ENCODE measurements at regions not wholly inside any gene's neighbourhood (a gene's known extent, or its start where the extent isn't known, plus 50 kb on each side); places are given as distances from the start of the nearest gene placed in this dataset.

DNA sequence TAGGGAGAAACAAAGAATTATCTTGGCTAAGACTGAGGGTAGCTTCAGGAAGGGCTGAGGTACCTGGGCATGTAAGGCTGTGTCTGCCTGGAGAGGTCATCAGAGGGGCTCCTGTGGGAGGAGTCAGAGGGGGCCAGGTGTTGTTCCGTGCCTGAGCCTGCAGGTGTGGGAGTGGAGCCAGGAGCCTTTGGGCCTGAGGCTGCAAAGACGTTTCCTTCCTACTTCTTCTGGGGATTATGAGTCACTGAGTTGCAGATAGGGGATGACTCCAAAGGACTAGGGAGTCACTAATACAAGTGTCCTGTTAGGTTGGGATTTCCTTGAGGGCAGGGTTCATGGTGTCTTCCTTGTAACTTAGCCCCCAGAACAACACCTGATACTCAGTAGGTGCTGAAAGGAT is 391.1 kb downstream of the ARHGEF28 start:
- no peak for FAIRE-seq
- intact Hi-C loops (cut with micrococcal nuclease): no loop called here
- no peaks in the 10 kb centered on the region for H3K9me3 ChIP-seq (replicated peaks; ENCODE audit: control insufficient read depth, insufficient read depth, low read length)
- H3K9ac ChIP-seq (replicated peaks; ENCODE audit: extremely low read depth, insufficient read depth, low read length): no peak overlapping the region
- H3K4me1 ChIP-seq (ENCODE audit: control insufficient read depth, extremely low read depth, insufficient read depth, low read length): no peaks in the 10 kb centered on the region
- no peak for DNase-seq (ENCODE audit: low read depth, low spot score)
- no TSS peak for BruUV-seq (replicated peaks)
- H3K27ac ChIP-seq (ENCODE audit: insufficient read depth, low read depth, low read length): no peak overlapping the region
- H4K20me1 ChIP-seq (replicated peaks; ENCODE audit: control insufficient read depth, extremely low read depth, insufficient read depth, low read length): no peaks in the 10 kb centered on the region
- no peak overlapping the region for H3K4me3 ChIP-seq (replicated peaks in 1 of 3; ENCODE audit: insufficient read depth in 1 of 3, low read depth in 1 of 3, low read length in 3 of 3)
- dilution Hi-C loops (cut with MboI; ENCODE audit: extremely low pct_ligation_motif_present, low sequenced_read_pairs): no loop called here
- no peaks in the 10 kb centered on the region for H3K36me3 ChIP-seq (ENCODE audit: control insufficient read depth in 2 of 2, extremely low read depth in 1 of 2, insufficient read depth in 2 of 2, low read length in 2 of 2)
- POLR2A ChIA-PET: no interaction called here
- H3K4me2 ChIP-seq (ENCODE audit: insufficient read depth, low read length): no peak overlapping the region
- H3K79me2 ChIP-seq (ENCODE audit: control insufficient read depth, insufficient read depth, low read length): no peaks in the 10 kb centered on the region
- TF ChIP-seq JUN (IDR thresholded peaks at IDR 0.05; ENCODE audit: borderline replicate concordance, insufficient read depth, insufficient read length, low read depth): no peak
- TF ChIP-seq EZH2 (IDR thresholded peaks at IDR 0.05; ENCODE audit: borderline replicate concordance, low read depth, low read length, severe bottlenecking): no peak
- TF ChIP-seq CTCF (IDR thresholded peaks at IDR 0.05; ENCODE audit: extremely low read depth in 1 of 2, insufficient read depth in 1 of 2, low read depth in 1 of 2, low read length in 2 of 2): no peak
- TF ChIP-seq MYC (IDR thresholded peaks at IDR 0.05; ENCODE audit: low read depth, low read length): no peak
- TF ChIP-seq GATA2 (IDR thresholded peaks at IDR 0.05; ENCODE audit: insufficient read depth, insufficient read length, low read depth, low read length): no peak
- TF ChIP-seq POLR2AphosphoS5 (IDR thresholded peaks at IDR 0.05; ENCODE audit: insufficient read depth, low read depth, low read length): no peak
- no peak for TF ChIP-seq POLR2A (IDR thresholded peaks at IDR 0.05; ENCODE audit: low read depth, low read length)
- no peak for TF ChIP-seq FOS (IDR thresholded peaks at IDR 0.05; ENCODE audit: borderline replicate concordance, insufficient read depth, low read length)
- TF ChIP-seq, protein P1, sequence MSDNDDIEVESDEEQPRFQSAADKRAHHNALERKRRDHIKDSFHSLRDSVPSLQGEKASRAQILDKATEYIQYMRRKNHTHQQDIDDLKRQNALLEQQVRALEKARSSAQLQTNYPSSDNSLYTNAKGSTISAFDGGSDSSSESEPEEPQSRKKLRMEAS (IDR thresholded peaks at IDR 0.05; ENCODE audit: insufficient read depth, insufficient read length): no peak
- H3K9me1 ChIP-seq (replicated peaks; ENCODE audit: control insufficient read depth, extremely low read depth, insufficient read depth, low read length): no peaks in the 10 kb centered on the region
- H3K27me3 ChIP-seq (ENCODE audit: control insufficient read depth in 2 of 2, insufficient read depth in 2 of 2, low read length in 2 of 2): peaks cover 4 to 18% of the 10 kb centered on the region in 2 experiments
- H2AFZ ChIP-seq (ENCODE audit: low read depth, low read length): no peak overlapping the region
- CTCF ChIA-PET: interaction anchor here (1.3 kb wide), 1 partner anchor 18 kb away, joined by 4 read pairs; no protein-coding TSS in a partner anchor

Measured in endothelial cell of umbilical vein (primary cell).